Upper lobe of right lung (tissue), 1 donor: ENCODE measurements at regions not wholly inside any gene's neighbourhood (a gene's known extent, or its start where the extent isn't known, plus 50 kb on each side); places are given as distances from the start of the nearest gene placed in this dataset.
"Not testable (repeated sequence)": the region's sequence is repeated elsewhere in the genome, so short reads cannot be mapped to it uniquely, and the experiment has no call there.

Experiments used
- ATAC-seq: fragments of 200-7000 bp; cut with Tn5 transposase; one replicate; pipeline ENCODE4 v1.9.1; 2020; ENCODE audit warnings: mild to moderate bottlenecking, moderate library complexity
- DNase-seq: peaks from one replicate; pipeline ENCODE4 v3.0.0-alpha.2; 2020
- H3K27ac ChIP-seq: fragments of 200-600 bp; one replicate; pipeline ENCODE4 v1.8.0; 2022
- H3K27me3 ChIP-seq: fragments of 200-600 bp; one replicate; pipeline ENCODE4 v1.8.0; 2022; ENCODE audit warnings: mild to moderate bottlenecking
- H3K36me3 ChIP-seq: fragments of 200-600 bp; one replicate; pipeline ENCODE4 v1.8.0; 2022
- H3K4me1 ChIP-seq: fragments of 200-600 bp; one replicate; pipeline ENCODE4 v1.8.0; 2022
- H3K4me3 ChIP-seq: fragments of 200-600 bp; one replicate; pipeline ENCODE4 v1.8.0; 2022; ENCODE audit warnings: mild to moderate bottlenecking
- H3K9me3 ChIP-seq: fragments of 200-600 bp; one replicate; pipeline ENCODE4 v1.8.0; 2022
- intact Hi-C: fragments of 100-400 bp; cut with DNase I; formaldehyde crosslinking; loops from one replicate; pipeline ENCODE4 v1.11.0; 2022
- TF ChIP-seq, protein P1 (sequence below): fragments of 200-600 bp; IDR thresholded peaks from one replicate; pipeline ENCODE4 v1.8.0; 2022; ENCODE audit warnings: antibody characterized with exemption
- donor health status: DM: no; HTN: yes; CAD: no; lungs with severe emphysema.

DNA sequence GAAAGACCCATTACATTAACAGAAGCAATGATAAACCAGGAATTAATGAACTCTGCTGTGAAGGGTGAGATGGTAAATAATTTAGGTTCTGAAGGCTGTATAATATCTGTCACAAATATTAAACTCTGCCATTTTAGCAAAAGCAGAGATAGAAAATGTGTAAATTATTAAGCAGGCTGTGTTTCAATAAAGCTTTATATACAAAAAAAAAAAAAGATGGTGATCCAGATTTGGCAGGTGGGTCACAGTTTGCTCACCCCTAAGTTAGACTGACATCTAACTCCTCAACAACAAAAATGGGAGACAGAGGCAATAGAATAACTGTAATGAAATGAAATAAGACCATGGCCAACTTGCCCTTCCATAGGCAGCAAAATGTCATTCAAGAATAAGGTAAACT, 157.3 kb upstream of the FANCL start:
- TF ChIP-seq, protein P1, sequence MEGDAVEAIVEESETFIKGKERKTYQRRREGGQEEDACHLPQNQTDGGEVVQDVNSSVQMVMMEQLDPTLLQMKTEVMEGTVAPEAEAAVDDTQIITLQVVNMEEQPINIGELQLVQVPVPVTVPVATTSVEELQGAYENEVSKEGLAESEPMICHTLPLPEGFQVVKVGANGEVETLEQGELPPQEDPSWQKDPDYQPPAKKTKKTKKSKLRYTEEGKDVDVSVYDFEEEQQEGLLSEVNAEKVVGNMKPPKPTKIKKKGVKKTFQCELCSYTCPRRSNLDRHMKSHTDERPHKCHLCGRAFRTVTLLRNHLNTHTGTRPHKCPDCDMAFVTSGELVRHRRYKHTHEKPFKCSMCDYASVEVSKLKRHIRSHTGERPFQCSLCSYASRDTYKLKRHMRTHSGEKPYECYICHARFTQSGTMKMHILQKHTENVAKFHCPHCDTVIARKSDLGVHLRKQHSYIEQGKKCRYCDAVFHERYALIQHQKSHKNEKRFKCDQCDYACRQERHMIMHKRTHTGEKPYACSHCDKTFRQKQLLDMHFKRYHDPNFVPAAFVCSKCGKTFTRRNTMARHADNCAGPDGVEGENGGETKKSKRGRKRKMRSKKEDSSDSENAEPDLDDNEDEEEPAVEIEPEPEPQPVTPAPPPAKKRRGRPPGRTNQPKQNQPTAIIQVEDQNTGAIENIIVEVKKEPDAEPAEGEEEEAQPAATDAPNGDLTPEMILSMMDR = no peak
- Histone ChIP-seq H3K27me3 (no peaks in the 10 kb centered on the region), H3K9me3 (no peaks in the 10 kb centered on the region), H3K4me3 (no peak overlapping the region), H3K4me1 (no peaks in the 10 kb centered on the region), H3K27ac (no peak overlapping the region), H3K36me3 (no peaks in the 10 kb centered on the region)
- DNase-seq (no peak), ATAC-seq (no peak)
- intact Hi-C loops = no loop called here

DNA sequence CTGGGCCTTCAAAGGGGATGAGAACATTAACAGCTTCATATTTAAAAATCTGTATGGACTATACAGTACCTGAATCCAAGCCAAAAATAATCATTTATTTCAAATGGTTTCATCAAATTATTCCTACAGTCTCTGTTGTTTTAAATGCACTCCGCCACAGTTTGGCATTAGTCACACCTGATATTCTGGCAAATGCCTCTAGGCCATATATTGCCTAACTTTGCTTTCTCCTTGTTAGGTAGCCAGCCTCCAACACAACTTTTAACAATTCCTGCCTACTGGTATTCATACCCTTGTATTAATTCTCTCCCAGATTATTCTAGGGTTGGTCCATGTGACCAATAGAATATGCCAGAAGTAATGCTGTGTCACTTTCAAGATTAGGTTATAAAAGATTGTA, 146.6 kb upstream of the FANCL start:
- Histone ChIP-seq H3K9me3 (no peaks in the 10 kb centered on the region), H3K4me1 (no peaks in the 10 kb centered on the region), H3K36me3 (no peaks in the 10 kb centered on the region), H3K4me3 (no peak overlapping the region), H3K27me3 (no peaks in the 10 kb centered on the region), H3K27ac (no peak overlapping the region)
- no peak for DNase-seq
- intact Hi-C loops = no loop called here
- ATAC-seq = no peak
- TF ChIP-seq, protein P1 = no peak

DNA sequence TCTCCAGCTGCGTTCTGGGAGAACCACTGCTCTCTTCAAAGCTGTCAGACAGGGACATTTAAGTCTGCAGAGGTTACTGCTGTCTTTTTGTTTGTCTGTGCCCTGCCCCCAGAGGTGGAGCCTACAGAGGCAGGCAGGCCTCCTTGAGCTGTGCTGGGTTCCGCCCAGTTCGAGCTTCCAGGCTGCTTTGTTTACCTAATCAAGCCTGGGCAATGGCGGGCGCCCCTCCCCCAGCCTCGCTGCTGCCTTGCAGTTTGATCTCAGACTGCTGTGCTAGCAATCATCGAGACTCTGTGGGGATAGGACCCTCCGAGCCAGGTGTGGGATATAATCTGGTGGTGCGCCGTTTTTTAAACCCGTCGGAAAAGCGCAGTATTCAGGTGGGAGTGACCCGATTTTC, 145.8 kb upstream of the FANCL start:
- ATAC-seq, intact Hi-C loops: not testable (repeated sequence)

DNA sequence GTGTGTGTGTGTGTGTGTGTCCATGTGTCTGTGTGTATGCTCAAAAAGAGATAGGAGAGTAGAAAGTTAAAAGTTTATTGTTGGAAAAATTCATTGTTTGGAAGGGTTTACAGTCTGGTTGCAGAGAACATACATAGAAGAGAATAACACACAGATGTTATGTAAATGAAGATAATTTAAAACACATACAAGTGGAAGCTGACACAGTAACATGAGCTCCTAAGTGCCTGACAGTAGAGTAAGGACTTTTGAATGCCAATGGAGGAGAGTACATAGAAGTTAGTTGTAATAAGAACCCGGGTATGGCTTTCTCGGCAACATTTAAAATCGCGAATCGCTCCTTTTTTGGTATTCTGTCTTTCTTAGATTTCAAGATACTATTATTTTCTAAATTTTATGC, 137.0 kb upstream of the FANCL start:
- H3K4me3 ChIP-seq = no peak overlapping the region
- H3K4me1 ChIP-seq = no peaks in the 10 kb centered on the region
- DNase-seq = no peak
- H3K9me3 ChIP-seq = no peaks in the 10 kb centered on the region
- intact Hi-C loops = no loop called here
- ATAC-seq = no peak
- TF ChIP-seq, protein P1 = no peak
- no peaks in the 10 kb centered on the region for H3K36me3 ChIP-seq
- no peak overlapping the region for H3K27ac ChIP-seq
- no peaks in the 10 kb centered on the region for H3K27me3 ChIP-seq

More for the DNA sequence above, 145.8 kb upstream of the FANCL start:
- H3K27ac ChIP-seq, H3K4me1 ChIP-seq, H3K9me3 ChIP-seq, H3K27me3 ChIP-seq, DNase-seq, H3K36me3 ChIP-seq, H3K4me3 ChIP-seq: not testable (repeated sequence)

DNA sequence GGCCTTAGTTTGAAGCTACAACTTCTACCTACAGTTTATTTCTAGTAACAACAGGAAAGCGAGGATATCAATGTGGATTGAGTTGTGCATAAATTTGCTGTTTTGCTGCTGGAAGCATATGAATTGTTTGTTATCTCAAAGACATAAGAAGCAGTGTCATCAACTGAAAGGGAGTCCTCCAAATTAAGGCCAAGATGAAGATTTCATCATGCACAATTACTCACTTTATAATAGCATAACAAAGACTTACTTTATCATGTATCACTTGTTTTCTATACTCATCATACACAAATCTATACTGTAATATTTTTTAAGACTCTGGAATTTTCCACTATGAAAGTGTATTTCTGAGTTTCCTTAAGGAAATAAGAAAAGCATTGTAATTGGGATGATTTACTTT, 136.1 kb upstream of the FANCL start:
- no peak for DNase-seq
- no peak for ATAC-seq
- Histone ChIP-seq H3K9me3 (no peaks in the 10 kb centered on the region), H3K4me1 (no peaks in the 10 kb centered on the region), H3K4me3 (no peak overlapping the region), H3K27me3 (no peaks in the 10 kb centered on the region), H3K27ac (no peak overlapping the region), H3K36me3 (no peaks in the 10 kb centered on the region)
- intact Hi-C loops = no loop called here
- TF ChIP-seq, protein P1 = no peak

DNA sequence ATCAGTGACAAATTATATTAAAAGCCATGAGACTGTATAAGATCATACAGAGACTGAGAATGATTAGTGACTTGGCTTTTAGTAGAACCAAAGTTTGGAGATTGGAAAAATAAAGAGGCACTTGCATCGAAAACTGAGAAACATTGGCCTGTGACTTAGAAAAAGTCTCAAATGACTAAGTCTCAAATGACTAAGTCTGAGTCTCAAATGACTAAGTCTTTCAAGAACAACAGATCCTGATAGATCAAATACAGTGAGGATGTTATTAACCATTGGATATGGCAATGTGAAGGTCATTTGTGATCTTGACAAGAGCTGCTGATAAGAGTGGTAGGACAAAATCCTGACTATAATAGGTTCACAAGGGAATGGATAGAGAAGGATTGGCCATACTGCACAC, 135.5 kb upstream of the FANCL start:
- intact Hi-C loops = no loop called here
- Histone ChIP-seq H3K4me3 (no peak overlapping the region), H3K27me3 (no peaks in the 10 kb centered on the region), H3K4me1 (no peaks in the 10 kb centered on the region), H3K27ac (no peak overlapping the region), H3K36me3 (no peaks in the 10 kb centered on the region), H3K9me3 (no peaks in the 10 kb centered on the region)
- TF ChIP-seq, protein P1 = no peak
- no peak for DNase-seq
- no peak for ATAC-seq
